ENCODE measurements at regions not wholly inside any gene's neighbourhood (a gene's known extent, or its start where the extent isn't known, plus 50 kb on each side); places are given as distances from the start of the nearest gene placed in this dataset.
A peak's percentile ranks its signal among the peaks of the same experiment; 100 is the strongest.

DNA sequence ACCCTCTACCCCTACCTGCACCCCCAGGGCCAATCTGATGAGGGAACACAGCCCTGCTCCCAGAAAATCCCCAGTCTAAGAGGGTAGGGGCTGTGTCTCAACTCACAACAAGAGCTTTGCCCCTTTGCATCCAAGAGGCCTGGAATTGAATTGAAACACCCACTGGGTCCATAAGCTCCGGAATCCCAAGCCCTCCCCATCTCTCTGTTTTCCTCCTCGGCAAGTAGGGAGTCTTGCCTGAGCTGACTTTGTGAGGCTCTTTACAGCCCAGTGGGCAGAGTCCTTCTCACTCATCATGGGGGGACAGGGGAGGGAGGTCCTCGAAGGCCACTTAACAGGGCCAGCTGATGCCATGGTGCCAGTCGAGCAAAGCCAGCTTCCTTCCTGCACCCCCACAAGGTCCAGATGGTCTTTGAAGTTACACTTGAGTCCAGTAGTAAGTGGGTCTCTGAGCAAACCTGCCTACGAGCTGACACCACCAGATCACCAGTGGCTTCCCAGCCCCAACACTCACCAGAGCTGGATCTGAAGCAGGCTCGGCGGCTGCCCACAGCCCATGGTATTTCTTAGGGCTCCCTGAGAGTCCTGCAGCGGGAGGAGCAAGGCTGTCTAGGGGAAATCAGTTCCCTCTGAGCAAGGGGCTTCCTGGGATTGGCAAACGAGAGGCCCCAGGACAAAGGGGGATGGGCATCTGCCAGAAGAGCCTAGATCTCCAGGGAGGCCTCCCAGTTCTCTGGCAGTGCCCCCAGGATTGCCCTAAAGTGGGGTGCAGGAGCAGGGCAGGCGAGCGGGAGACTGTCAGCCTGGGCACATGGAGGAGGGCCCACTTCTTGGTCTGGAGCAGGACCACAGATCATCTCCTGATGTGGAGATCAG is 144.5 kb downstream of the VEGFA start:
- DNase-seq, result no peak

GRCh38 chr6:43913375-43914271 is 143.6 kb downstream of the VEGFA start:
- no peak for DNase-seq

DNA sequence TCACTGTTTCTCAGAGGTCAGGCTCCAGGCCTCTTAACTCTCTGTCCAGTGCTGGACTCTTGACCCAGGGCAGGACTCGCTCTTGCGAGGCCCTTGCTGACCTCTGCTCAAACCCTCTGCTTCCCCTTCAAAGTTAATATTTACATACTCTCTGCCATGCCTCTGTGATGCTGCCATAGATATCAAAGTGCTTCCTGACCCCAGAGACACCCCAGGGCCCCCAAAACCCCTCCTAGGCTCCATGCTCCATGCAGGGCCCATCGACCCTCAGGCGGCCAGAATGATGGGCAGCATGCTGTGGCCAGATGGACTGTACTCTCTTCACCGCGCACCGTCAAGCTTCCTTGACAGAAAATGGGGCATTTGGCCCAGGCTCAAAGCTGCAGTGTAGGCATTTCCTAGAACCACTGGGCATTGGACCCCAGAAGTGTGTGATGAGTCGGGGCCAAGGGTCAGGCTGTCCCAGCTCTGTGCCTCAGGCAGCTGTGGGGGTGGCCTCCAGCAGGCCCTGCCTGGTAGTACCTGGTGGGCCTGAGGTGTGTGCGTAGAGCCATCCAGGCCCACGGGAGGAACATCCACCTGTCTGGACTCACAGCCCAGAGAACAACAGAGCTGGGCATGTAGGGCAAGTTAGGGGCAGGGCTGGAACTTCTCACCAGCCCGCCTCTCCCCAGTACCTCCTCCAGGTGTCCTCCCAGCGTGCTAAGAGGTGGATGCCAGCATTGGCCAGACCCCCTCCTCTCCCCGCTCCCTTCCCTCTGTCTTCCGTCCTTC is 142.8 kb downstream of the VEGFA start:
- DNase-seq, result no peak

DNA sequence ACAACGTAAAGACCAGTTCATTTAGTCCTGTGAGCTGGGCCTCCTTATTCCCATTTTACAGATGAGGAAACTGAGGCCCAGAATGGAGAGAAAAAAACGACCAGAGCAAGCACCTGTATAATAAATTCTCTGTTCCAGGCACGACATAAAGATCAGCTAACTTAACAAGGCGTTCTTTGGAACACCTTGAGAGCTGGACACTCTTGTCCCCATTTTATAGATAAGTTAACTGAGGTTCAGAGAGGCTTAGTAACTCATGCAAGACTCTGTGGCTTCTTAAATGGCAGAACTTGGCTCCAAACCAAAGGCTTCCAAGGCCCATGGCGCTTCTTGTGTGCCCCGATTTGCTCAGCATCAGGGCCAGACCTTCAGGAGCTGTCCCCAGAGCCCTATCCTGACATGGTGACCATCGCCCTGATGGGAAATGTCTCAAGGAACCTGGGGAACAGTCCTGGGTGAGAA is 142.1 kb downstream of the VEGFA start:
- DNase-seq, result no peak

- DNase-seq, result peak; percentile 51
Observed at GRCh38 chr6:43911354-43912115, 141.5 kb downstream of the VEGFA start.

DNA sequence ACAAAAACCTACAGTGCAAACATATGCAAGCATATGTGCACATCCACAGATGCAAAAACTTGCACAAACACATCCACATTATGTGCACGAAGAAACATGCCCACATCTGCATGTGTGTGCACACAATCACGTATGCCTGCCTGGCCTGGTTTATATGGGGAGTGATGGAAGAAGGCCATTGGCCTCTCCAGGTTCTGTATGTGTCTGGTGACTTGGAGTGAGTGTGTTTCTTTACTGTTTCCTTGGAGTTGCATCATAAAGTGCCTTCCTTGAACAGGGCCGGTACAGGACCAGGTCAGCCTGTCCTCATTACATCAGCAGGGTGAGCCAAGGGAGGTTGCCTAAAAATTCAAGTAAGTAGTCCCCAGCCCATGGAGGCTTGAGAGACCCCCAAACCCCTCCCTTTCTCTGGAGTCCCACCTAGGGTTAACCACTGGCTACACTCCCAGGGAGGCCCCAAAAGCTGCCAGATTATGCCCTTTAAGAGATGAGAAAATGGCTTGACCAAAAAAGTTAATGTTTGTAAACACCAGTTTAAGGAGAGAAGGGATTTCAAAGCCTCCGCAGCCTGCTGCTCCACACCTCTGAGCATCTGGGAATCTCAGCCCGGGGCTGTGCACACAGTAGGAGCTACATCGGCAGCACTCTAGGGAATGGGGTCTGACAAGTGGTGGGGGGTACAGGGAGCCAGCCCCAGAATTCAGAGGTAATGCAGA is 140.8 kb downstream of the VEGFA start:
- no peak for DNase-seq

GRCh38 chr6:43910149-43910637 is 140.2 kb downstream of the VEGFA start:
- DNase-seq, result no peak

GRCh38 chr6:43909474-43910148 is 139.6 kb downstream of the VEGFA start:
- DNase-seq, result no peak

- no peak for DNase-seq
Observed at GRCh38 chr6:43907789-43908472, 137.9 kb downstream of the VEGFA start.

DNA sequence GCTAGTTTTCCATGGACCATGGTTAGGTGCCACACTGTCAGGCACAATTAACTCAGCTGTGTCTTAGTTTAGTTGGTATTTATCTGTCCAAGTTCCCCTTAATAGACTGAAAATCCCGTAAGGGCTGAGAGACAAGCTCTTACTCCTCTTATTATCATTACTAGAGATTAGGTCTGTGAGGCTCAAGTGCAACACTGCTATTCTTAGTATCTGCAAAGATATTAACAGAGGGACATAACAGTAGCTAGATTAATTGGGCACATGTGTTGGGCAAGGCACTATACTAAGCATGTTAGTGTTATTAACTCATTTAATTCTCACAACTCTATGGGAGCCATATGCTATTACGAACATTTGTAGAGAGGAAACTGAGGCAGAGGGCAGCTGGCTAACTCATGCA is 137.3 kb downstream of the VEGFA start:
- no peak for DNase-seq

- DNase-seq, result no peak
Observed at GRCh38 chr6:43904311-43905123, 134.5 kb downstream of the VEGFA start.

- no peak for DNase-seq
Observed at GRCh38 chr6:43903739-43904290, 133.8 kb downstream of the VEGFA start.

DNA sequence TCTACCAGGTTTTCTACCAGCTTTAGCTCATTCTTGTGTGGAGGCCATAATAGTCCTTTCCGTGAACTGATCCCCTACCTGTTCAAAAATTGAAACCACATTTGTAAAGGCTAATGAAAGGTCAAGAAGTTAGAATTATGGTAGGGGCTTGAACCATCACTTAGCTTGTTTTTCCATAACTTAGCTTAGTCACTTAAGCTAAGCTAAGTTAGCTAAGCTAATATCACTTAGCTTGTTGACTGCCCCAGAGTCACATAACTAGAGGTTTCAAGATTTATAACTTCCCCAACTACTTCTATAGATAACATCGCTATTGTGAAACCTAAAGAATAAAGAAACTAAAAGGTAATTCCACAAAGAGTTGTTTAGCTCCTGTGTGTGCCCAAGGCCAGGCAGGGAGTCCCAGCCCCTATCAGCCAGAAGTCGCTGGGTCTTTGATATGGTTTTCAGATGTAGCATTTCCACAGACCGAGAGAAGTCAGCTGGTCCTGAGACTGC is 131.8 kb downstream of the VEGFA start:
- no peak for DNase-seq

GRCh38 chr6:43900916-43901732 is 131.1 kb downstream of the VEGFA start:
- no peak for DNase-seq

DNA sequence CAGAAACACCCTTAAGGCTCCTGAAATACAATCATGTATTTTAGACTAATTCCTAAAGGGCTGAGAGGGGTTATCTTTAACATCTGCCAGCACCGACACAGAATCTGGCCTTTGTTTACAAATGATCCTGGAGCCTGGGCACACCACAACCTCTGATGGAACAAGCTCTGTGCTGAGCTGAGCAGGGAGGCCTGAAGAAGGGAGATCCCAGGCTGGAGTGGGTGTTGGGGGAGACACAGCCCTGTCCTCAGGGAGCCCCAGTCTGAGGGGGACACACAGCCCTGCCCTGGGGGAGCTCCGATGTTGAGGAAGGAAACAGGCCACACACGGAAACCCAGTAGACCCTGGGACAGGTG is 130.5 kb downstream of the VEGFA start:
- no peak for DNase-seq

GRCh38 chr6:43899830-43900229 is 129.8 kb downstream of the VEGFA start:
- DNase-seq, result no peak

DNA sequence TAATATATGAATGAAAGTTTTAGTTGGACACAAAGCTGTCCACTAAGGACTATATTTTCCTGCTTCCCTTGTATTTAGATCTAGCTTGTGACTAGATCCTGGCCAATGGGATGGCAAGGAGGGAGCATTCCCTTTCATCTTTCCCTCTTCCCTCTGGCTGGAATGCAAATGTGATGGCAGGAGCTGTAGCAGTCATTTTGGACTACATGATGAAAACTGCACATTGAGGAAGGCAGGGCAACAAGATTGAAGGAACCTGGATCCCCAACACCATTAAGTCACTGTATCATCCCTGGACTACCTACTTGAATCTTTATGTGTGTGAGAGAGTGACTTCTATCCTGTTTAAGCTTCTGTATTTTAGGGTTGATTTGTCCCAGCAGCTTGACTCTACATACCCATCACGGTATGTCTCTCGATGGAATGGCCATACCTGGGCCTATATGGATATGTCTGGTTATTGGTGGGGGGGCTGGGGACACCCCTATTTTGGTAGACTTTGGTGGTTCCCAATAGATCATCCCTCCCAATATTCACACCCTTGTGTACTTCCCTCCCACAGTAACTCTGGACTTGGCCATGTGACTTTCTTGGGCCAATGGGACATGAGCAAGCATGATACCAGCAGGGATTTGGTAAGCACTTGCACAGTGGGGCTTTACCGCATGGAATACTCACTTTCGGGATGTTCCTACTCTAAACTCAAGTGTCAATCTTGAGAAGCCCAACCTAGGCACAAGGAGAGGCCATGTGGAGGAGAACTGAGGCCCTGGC is 128.5 kb downstream of the VEGFA start:
- DNase-seq, result no peak

All from NCI-H2227 treated with DMSO at 0.1 percent for 48 hours (cell line).